ENCODE measurements at regions not wholly inside any gene's neighbourhood (a gene's known extent, or its start where the extent isn't known, plus 50 kb on each side); places are given as distances from the start of the nearest gene placed in this dataset.

- TF ChIP-seq CTCF (IDR thresholded peaks at IDR 0.05) (no peak), POLR2A (IDR thresholded peaks at IDR 0.05) (no peak)
These were observed 206.4 kb upstream of the ARL4C start for GRCh38 chr2:234703258-234703657.

All from vagina (tissue), 2 donors.